Mesothelial cell of epicardium (in vitro differentiated cells): ENCODE measurements at regions not wholly inside any gene's neighbourhood (a gene's known extent, or its start where the extent isn't known, plus 50 kb on each side); places are given as distances from the start of the nearest gene placed in this dataset.
"Not testable (repeated sequence)": the region's sequence is repeated elsewhere in the genome, so short reads cannot be mapped to it uniquely, and the experiment has no call there.

Experiments
- DNase-seq, 2 experiments: peaks; one replicate each; pipeline ENCODE4 v3.0.0; 2021; ENCODE audit warnings: low spot score in 2 of 2; ENCODE audit not compliant: unreplicated experiment in 2 of 2
- H3K27ac Mint-ChIP-seq: 2 replicates; pipeline ENCODE4 v1.8.0; 2021; ENCODE audit warnings: mixed read lengths
- H3K27me3 Mint-ChIP-seq: 2 replicates; pipeline ENCODE4 v1.8.0; 2021; ENCODE audit warnings: low read depth, mixed read lengths
- H3K36me3 Mint-ChIP-seq: 2 replicates; pipeline ENCODE4 v1.8.0; 2021; ENCODE audit warnings: mixed read lengths
- H3K4me1 Mint-ChIP-seq: 2 replicates; pipeline ENCODE4 v1.8.0; 2021; ENCODE audit warnings: mixed read lengths
- H3K4me3 Mint-ChIP-seq: 2 replicates; pipeline ENCODE4 v1.8.0; 2021; ENCODE audit warnings: mild to moderate bottlenecking, moderate library complexity, mixed read lengths
- H3K9me3 Mint-ChIP-seq: 2 replicates; pipeline ENCODE4 v1.8.0; 2021; ENCODE audit warnings: mixed read lengths
- CTCF ChIP-seq: fragments of 200-600 bp; sonication (generic); IDR thresholded peaks from one replicate; pipeline ENCODE4 v1.5.0; 2021; ENCODE audit warnings: antibody characterized with exemption; ENCODE audit not compliant: unreplicated experiment

- no peaks in the 10 kb centered on the region for H3K36me3 Mint-ChIP-seq
- no peaks in the 10 kb centered on the region for H3K9me3 Mint-ChIP-seq
- no peak for TF ChIP-seq CTCF
- H3K27me3 Mint-ChIP-seq, result peaks cover 7% of the 10 kb centered on the region
- no peak for DNase-seq
- no peak overlapping the region for H3K4me3 Mint-ChIP-seq
- H3K4me1 Mint-ChIP-seq, result no peaks in the 10 kb centered on the region
- no peak overlapping the region for H3K27ac Mint-ChIP-seq
Observed at GRCh38 chr2:75894170-75894569, 183.5 kb upstream of the GCFC2 start.

DNA sequence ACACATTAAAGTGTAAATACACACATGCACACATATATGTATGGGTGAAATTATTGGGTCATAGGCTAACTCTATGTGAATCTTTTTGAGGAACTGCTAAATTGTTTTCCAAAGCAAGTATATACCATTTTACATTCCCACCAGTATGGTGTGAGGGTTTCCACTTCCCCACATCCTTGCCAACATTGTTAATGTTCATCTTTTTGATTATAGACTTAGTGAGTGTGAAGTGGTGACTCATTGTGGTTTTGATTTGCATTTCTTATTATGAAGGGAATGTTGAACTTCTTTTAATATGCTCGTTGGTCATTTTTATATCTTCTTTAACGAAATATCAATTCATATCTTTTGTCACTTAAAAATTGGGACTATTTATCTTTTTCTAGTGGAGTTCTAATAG is 181.8 kb upstream of the GCFC2 start:
- Mint-ChIP-seq H3K27ac (no peak overlapping the region), H3K4me1 (no peaks in the 10 kb centered on the region), H3K36me3 (no peaks in the 10 kb centered on the region), H3K4me3 (no peak overlapping the region), H3K27me3 (peaks cover 8% of the 10 kb centered on the region), H3K9me3 (no peaks in the 10 kb centered on the region)
- DNase-seq, result no peak
- no peak for TF ChIP-seq CTCF

DNA sequence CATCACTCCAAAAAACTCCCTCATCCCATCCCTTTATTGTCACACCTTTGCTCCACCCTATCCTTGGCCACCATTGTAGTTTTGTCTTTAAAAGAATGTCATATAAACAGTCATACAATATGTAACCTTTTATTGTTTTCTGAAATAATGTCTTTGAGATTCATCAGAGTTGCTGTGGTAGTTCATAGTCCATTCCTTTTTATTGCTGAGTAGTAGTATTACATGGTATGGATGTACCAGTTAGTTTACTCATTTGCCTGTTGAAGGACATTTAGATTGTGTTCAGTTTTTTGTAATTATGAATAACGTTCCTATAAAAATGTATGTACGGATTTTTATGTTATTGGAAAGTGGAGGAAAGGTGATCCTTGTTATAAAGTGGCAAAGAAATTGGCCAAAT is 171.8 kb upstream of the GCFC2 start:
- no peak overlapping the region for H3K4me3 Mint-ChIP-seq
- H3K27ac Mint-ChIP-seq, result no peak overlapping the region
- no peak for TF ChIP-seq CTCF
- DNase-seq, result no peak
- H3K9me3 Mint-ChIP-seq, result peaks cover 4% of the 10 kb centered on the region
- H3K36me3 Mint-ChIP-seq, result no peaks in the 10 kb centered on the region
- no peaks in the 10 kb centered on the region for H3K4me1 Mint-ChIP-seq
- H3K27me3 Mint-ChIP-seq, result no peaks in the 10 kb centered on the region

DNA sequence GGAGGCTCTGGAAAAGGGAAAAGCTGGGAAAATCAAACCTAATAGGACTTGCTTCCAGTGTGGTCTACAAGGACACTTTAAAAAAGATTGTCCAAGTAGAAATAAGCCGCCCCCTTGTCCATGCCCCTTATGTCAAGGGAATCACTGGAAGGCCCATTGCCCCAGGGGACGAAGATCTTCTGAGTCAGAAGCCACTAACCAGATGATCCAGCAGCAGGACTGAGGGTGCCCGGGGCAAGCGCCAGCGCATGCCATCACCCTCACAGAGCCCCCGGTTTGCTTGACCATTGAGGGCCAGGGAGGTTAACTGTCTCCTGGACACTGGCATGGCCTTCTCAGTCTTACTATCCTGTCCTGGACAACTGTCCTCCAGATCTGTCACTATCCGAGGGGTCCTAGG is 164.9 kb upstream of the GCFC2 start:
- H3K4me1 Mint-ChIP-seq, H3K36me3 Mint-ChIP-seq, H3K9me3 Mint-ChIP-seq, DNase-seq, H3K27ac Mint-ChIP-seq, H3K27me3 Mint-ChIP-seq, H3K4me3 Mint-ChIP-seq: not testable (repeated sequence)

GRCh38 chr2:75871762-75872614 is 161.3 kb upstream of the GCFC2 start:
- not testable (repeated sequence) for DNase-seq, H3K4me1 Mint-ChIP-seq, H3K36me3 Mint-ChIP-seq, H3K27me3 Mint-ChIP-seq, H3K9me3 Mint-ChIP-seq, H3K27ac Mint-ChIP-seq, H3K4me3 Mint-ChIP-seq

- no peak for DNase-seq
- H3K27ac Mint-ChIP-seq, result no peak overlapping the region
Observed at GRCh38 chr2:75870651-75871137, 160.0 kb upstream of the GCFC2 start.

More at GRCh38 chr2:75870651-75871137, 160.0 kb upstream of the GCFC2 start:
- Mint-ChIP-seq H3K27me3 (no peaks in the 10 kb centered on the region), H3K4me3 (no peak overlapping the region), H3K4me1 (no peaks in the 10 kb centered on the region), H3K36me3 (no peaks in the 10 kb centered on the region), H3K9me3 (no peaks in the 10 kb centered on the region)
- TF ChIP-seq CTCF, result no peak
